ENCODE measurements at regions not wholly inside any gene's neighbourhood (a gene's known extent, or its start where the extent isn't known, plus 50 kb on each side); places are given as distances from the start of the nearest gene placed in this dataset.

- no peak for DNase-seq
These were observed 135.3 kb downstream of the RFC3 start for GRCh38 chr13:33953203-33953602.

- no peak for DNase-seq
These were observed 135.8 kb downstream of the RFC3 start for GRCh38 chr13:33953781-33954180.

GRCh38 chr13:33956346-33956745 is 138.4 kb downstream of the RFC3 start:
- DNase-seq: no peak

- DNase-seq: no peak
These were observed 139.6 kb downstream of the RFC3 start for GRCh38 chr13:33957497-33957905.

- no peak for DNase-seq
These were observed 141.0 kb downstream of the RFC3 start for GRCh38 chr13:33958964-33959363.

- DNase-seq: no peak
These were observed 145.2 kb downstream of the RFC3 start for GRCh38 chr13:33963134-33963533.

GRCh38 chr13:33963895-33964294 is 145.9 kb downstream of the RFC3 start:
- no peak for DNase-seq

GRCh38 chr13:33968520-33969507 is 150.9 kb downstream of the RFC3 start:
- DNase-seq: no peak

- no peak for DNase-seq
These were observed 153.0 kb downstream of the RFC3 start for GRCh38 chr13:33970746-33971561.

GRCh38 chr13:33971562-33971819 is 153.5 kb downstream of the RFC3 start:
- no peak for DNase-seq

GRCh38 chr13:33973194-33973593 is 155.2 kb downstream of the RFC3 start:
- DNase-seq: no peak

- no peak for DNase-seq
These were observed 159.0 kb downstream of the RFC3 start for GRCh38 chr13:33976965-33977364.

- no peak for DNase-seq
These were observed 160.7 kb downstream of the RFC3 start for GRCh38 chr13:33978653-33979052.

GRCh38 chr13:33992881-33993336 is 175.0 kb downstream of the RFC3 start:
- peak; percentile 55 for DNase-seq

GRCh38 chr13:33994198-33994597 is 176.2 kb downstream of the RFC3 start:
- no peak for DNase-seq

GRCh38 chr13:33994826-33995502 is 177.0 kb downstream of the RFC3 start:
- DNase-seq: no peak

GRCh38 chr13:33996636-33997035 is 178.7 kb downstream of the RFC3 start:
- DNase-seq: no peak

- DNase-seq: no peak
These were observed 179.6 kb downstream of the RFC3 start for GRCh38 chr13:33997574-33997973.

GRCh38 chr13:33999811-34000605 is 182.1 kb downstream of the RFC3 start:
- no peak for DNase-seq

- no peak for DNase-seq
These were observed 183.0 kb downstream of the RFC3 start for GRCh38 chr13:34000955-34001354.

GRCh38 chr13:34001389-34001788 is 183.4 kb downstream of the RFC3 start:
- no peak for DNase-seq

GRCh38 chr13:34002141-34002540 is 184.2 kb downstream of the RFC3 start:
- DNase-seq: no peak

All from muscle of arm (tissue), 1 donor.